BLaER1 (cell line): ENCODE measurements at regions not wholly inside any gene's neighbourhood (a gene's known extent, or its start where the extent isn't known, plus 50 kb on each side); places are given as distances from the start of the nearest gene placed in this dataset.
"Not testable (repeated sequence)": the region's sequence is repeated elsewhere in the genome, so short reads cannot be mapped to it uniquely, and the experiment has no call there.

ENCODE experiments used
- H3K27ac ChIP-seq: shearing (Covaris generic); formaldehyde crosslinking; 2 replicates; pipeline ENCODE4 v1.8.1; 2022
- H3K27me3 ChIP-seq: shearing (Covaris generic); formaldehyde crosslinking; 2 replicates; pipeline ENCODE4 v1.8.1; 2022
- H3K36me3 ChIP-seq: shearing (Covaris generic); formaldehyde crosslinking; 2 replicates; pipeline ENCODE4 v1.8.1; 2022
- H3K4me1 ChIP-seq: shearing (Covaris generic); formaldehyde crosslinking; 2 replicates; pipeline ENCODE4 v1.8.1; 2022
- H3K4me2 ChIP-seq: shearing (Covaris generic); formaldehyde crosslinking; 2 replicates; pipeline ENCODE4 v1.8.1; 2022
- H3K4me3 ChIP-seq: shearing (Covaris generic); formaldehyde crosslinking; 2 replicates; pipeline ENCODE4 v1.8.1; 2022
- H3K9ac ChIP-seq: shearing (Covaris generic); formaldehyde crosslinking; 2 replicates; pipeline ENCODE4 v1.8.1; 2022
- H3K9me3 ChIP-seq: shearing (Covaris generic); formaldehyde crosslinking; 2 replicates; pipeline ENCODE4 v1.8.1; 2022
- H4K20me1 ChIP-seq: shearing (Covaris generic); formaldehyde crosslinking; 2 replicates; pipeline ENCODE4 v1.8.1; 2022
- Cebpa-rat ChIP-seq: shearing (Covaris generic); IDR thresholded peaks from 2 replicates; pipeline ENCODE4 v1.8.1; 2022

DNA sequence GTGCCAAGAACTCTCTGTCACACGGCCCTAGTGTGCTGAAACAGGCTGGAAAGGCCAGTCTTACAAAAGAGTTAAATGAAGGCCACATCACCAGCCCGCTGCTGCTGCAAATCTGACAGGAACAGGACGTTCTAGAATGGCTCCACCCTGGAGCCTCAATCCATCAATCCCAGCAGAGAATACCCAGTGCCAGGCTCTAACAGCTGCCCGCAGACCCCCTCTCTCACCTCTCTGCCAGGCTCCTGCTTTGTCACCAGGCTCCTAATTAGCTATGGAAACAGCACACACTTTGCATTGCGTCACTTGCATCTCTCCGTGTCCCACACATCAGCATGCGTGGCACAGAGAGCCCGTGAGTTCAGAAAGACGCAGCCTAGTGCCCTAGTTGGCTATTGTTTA, 314.1 kb downstream of the FOXO1 start:
- no peak overlapping the region for H3K4me2 ChIP-seq
- H3K4me3 ChIP-seq = no peak overlapping the region
- no peaks in the 10 kb centered on the region for H3K4me1 ChIP-seq
- no peaks in the 10 kb centered on the region for H3K36me3 ChIP-seq
- H3K9ac ChIP-seq = no peak overlapping the region
- H4K20me1 ChIP-seq = no peaks in the 10 kb centered on the region
- no peaks in the 10 kb centered on the region for H3K9me3 ChIP-seq
- TF ChIP-seq Cebpa-rat = no peak
- H3K27ac ChIP-seq = no peak overlapping the region
- no peaks in the 10 kb centered on the region for H3K27me3 ChIP-seq

DNA sequence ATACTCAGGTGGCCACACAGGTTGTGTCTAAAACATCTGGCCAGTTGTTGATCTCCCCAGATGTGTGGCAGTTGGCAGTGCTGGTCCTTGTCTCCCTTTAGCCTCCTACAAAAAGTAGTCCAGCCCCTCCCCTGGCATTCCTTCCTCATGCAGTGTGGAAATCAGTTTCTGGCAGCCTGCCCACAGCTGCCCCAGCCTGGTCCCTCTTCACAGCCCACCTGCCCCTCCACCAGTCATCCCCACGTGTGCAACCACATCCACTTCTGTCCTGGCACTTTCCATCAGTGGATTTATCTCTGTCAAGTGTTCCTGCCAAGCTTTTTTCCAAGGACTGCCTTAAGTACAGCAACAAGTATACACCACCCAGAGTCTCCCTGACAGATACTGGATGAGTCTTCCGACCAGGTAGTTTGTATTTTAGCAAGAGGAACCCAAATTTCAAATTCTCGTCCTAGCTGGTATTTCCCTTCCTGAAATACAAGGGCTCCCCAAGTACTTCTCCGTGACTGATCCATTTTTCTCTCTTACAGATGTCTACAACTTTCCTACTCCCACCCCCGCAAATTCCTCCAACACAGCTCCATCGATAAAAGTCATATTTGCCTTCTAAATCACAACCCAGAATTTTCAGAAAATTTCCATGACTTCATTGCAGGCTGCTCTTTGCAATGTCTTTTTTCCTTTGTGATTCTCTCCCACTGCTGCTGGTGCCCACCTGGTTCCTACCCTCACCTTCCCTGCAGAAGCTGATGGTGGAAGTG, 313.5 kb downstream of the FOXO1 start:
- H3K4me2 ChIP-seq = no peak overlapping the region
- H3K36me3 ChIP-seq = no peaks in the 10 kb centered on the region
- no peak overlapping the region for H3K27ac ChIP-seq
- no peak overlapping the region for H3K4me3 ChIP-seq
- no peaks in the 10 kb centered on the region for H3K27me3 ChIP-seq
- H4K20me1 ChIP-seq = no peaks in the 10 kb centered on the region
- no peaks in the 10 kb centered on the region for H3K9me3 ChIP-seq
- no peak for TF ChIP-seq Cebpa-rat
- no peak overlapping the region for H3K9ac ChIP-seq
- H3K4me1 ChIP-seq = no peaks in the 10 kb centered on the region

DNA sequence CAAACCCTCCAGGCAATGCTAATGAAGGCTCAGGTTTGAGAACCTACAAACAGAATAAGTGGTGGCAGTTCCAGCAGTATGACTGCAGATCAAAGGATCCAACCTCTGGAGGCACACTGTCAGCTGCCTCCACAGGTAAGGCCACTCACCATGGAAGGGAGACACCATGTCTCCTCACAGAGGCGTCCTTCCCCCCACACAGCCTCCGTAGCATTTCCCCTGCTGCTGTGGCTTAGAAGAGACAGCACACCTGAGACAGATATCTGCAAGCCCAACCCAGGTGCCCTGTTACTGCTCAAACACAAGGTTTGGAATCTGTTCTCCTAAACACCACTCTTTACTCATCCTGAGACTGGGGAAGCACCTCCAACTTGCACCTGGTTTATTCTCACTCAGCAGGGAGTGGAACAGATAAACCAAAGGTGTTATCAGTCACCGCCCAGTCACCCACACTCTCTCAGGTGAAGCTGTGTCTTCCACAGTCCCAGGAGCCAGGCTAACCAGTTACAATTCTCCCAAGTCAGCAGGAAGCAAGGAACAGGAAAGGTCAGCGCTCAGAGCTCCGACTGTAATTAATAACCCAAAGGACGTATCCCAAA, 311.2 kb downstream of the FOXO1 start:
- Histone ChIP-seq H4K20me1 (no peaks in the 10 kb centered on the region), H3K36me3 (no peaks in the 10 kb centered on the region), H3K27ac (no peak overlapping the region), H3K27me3 (no peaks in the 10 kb centered on the region), H3K4me3 (no peak overlapping the region), H3K9ac (no peak overlapping the region), H3K9me3 (no peaks in the 10 kb centered on the region), H3K4me1 (no peaks in the 10 kb centered on the region), H3K4me2 (no peak overlapping the region)
- no peak for TF ChIP-seq Cebpa-rat

- no peaks in the 10 kb centered on the region for H4K20me1 ChIP-seq
- H3K9me3 ChIP-seq = no peaks in the 10 kb centered on the region
- no peak overlapping the region for H3K4me2 ChIP-seq
- no peaks in the 10 kb centered on the region for H3K36me3 ChIP-seq
- H3K27ac ChIP-seq = no peak overlapping the region
- H3K4me1 ChIP-seq = no peaks in the 10 kb centered on the region
- TF ChIP-seq Cebpa-rat = no peak
- no peak overlapping the region for H3K4me3 ChIP-seq
- no peak overlapping the region for H3K9ac ChIP-seq
- no peaks in the 10 kb centered on the region for H3K27me3 ChIP-seq
Observed at GRCh38 chr13:40356011-40356410, 310.4 kb downstream of the FOXO1 start.

GRCh38 chr13:40356458-40356857, 310.0 kb downstream of the FOXO1 start:
- H3K4me1 ChIP-seq, H3K27ac ChIP-seq, H3K36me3 ChIP-seq, H4K20me1 ChIP-seq, H3K4me3 ChIP-seq, H3K9ac ChIP-seq, H3K4me2 ChIP-seq, H3K9me3 ChIP-seq, H3K27me3 ChIP-seq: not testable (repeated sequence)

DNA sequence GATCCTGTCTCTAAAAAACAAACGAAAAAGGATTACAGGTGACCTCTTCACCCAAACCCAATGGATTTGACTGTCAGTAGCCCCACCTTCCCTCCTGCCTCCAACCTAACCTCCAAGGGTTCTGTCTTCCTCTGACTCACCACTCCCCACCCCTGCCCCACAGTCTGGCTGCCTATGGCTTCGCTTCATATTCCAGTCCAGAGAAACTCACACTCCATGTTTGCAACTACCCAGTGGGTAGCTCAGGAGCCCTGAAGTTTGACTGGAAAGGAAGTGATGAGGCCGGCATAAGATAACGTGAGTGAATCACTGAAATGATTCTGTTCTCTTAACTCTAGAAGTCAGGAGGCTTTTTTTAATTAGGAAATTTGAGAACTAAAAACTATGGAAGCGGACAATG, 303.9 kb downstream of the FOXO1 start:
- TF ChIP-seq Cebpa-rat = no peak
- H3K9me3 ChIP-seq = no peaks in the 10 kb centered on the region
- H3K9ac ChIP-seq = no peak overlapping the region
- no peaks in the 10 kb centered on the region for H3K36me3 ChIP-seq
- H3K4me3 ChIP-seq = no peak overlapping the region
- H3K27ac ChIP-seq = no peak overlapping the region
- no peaks in the 10 kb centered on the region for H3K27me3 ChIP-seq
- no peaks in the 10 kb centered on the region for H3K4me1 ChIP-seq
- H4K20me1 ChIP-seq = no peaks in the 10 kb centered on the region
- H3K4me2 ChIP-seq = no peak overlapping the region

- no peaks in the 10 kb centered on the region for H3K36me3 ChIP-seq
- H3K27me3 ChIP-seq = no peaks in the 10 kb centered on the region
- no peak for TF ChIP-seq Cebpa-rat
- no peaks in the 10 kb centered on the region for H4K20me1 ChIP-seq
- no peak overlapping the region for H3K27ac ChIP-seq
- no peak overlapping the region for H3K4me2 ChIP-seq
- no peak overlapping the region for H3K4me3 ChIP-seq
- no peak overlapping the region for H3K9ac ChIP-seq
- H3K4me1 ChIP-seq = no peaks in the 10 kb centered on the region
- H3K9me3 ChIP-seq = no peaks in the 10 kb centered on the region
Observed at GRCh38 chr13:40363653-40364052, 302.8 kb downstream of the FOXO1 start.

GRCh38 chr13:40366119-40366518, 300.3 kb downstream of the FOXO1 start:
- H3K4me2 ChIP-seq = no peak overlapping the region
- H3K36me3 ChIP-seq = no peaks in the 10 kb centered on the region
- no peak for TF ChIP-seq Cebpa-rat

DNA sequence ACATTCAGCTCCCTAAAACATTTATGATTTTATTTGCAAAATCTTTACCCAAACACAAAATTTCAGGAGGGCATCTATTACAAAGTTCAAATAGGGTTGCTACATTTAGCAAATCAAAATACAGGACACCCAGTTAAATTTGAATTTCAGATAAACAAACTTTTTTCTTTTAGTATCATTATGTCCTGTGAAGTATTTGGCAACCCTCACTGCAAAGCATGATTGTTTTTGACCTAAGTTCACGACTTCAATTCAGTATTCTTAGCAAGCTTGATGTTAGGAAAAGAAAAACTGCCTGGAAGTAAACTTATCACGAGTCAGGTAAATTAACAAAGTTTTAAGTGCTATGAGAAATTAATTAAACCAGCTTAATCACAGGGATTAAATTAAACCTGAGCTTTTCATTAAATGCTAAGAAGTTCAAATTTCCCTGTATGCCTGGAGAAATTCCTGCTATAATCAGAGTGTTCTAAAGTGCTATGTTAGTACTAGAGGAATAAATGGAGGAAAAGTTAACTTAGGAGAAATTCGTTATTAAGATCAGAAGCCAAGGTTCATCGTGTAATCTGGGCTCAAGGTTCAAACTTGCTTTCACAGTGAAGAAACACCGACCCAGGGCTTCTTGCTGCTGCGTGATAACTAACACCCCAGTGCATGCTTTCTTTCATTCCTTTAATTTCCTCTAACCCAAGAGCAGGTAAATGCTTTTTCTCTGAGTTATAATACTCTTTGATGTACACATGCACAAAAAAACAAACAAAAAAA, 298.1 kb downstream of the FOXO1 start:
- Histone ChIP-seq H3K9ac (no peak overlapping the region), H3K4me1 (peaks cover under 1% of the 10 kb centered on the region; the same call in 1 of the 2 replicates), H4K20me1 (no peaks in the 10 kb centered on the region), H3K4me2 (no peak overlapping the region), H3K4me3 (no peak overlapping the region), H3K27ac (no peak overlapping the region), H3K9me3 (peaks cover 15% of the 10 kb centered on the region), H3K36me3 (no peaks in the 10 kb centered on the region), H3K27me3 (no peaks in the 10 kb centered on the region)
- no peak for TF ChIP-seq Cebpa-rat

More at GRCh38 chr13:40366119-40366518, 300.3 kb downstream of the FOXO1 start:
- Histone ChIP-seq H3K9me3 (no peaks in the 10 kb centered on the region), H3K4me1 (no peaks in the 10 kb centered on the region), H3K27me3 (no peaks in the 10 kb centered on the region), H3K4me3 (no peak overlapping the region), H3K27ac (no peak overlapping the region), H3K9ac (no peak overlapping the region), H4K20me1 (no peaks in the 10 kb centered on the region)

- H3K4me3 ChIP-seq = no peak overlapping the region
- no peak overlapping the region for H3K9ac ChIP-seq
- H3K36me3 ChIP-seq = no peaks in the 10 kb centered on the region
- H3K9me3 ChIP-seq = peaks cover 20% of the 10 kb centered on the region
- no peak overlapping the region for H3K4me2 ChIP-seq
- H4K20me1 ChIP-seq = no peaks in the 10 kb centered on the region
- peaks cover 21% of the 10 kb centered on the region for H3K4me1 ChIP-seq
- no peak overlapping the region for H3K27ac ChIP-seq
- H3K27me3 ChIP-seq = no peaks in the 10 kb centered on the region
- no peak for TF ChIP-seq Cebpa-rat
Observed at GRCh38 chr13:40370661-40371060, 295.8 kb downstream of the FOXO1 start.
